DOHH2 (cell line): ENCODE measurements at regions not wholly inside any gene's neighbourhood (a gene's known extent, or its start where the extent isn't known, plus 50 kb on each side); places are given as distances from the start of the nearest gene placed in this dataset.

Source experiments
- H3F3A ChIP-seq: fragments of 200-600 bp; sonication (generic), shearing (Covaris generic); 2 replicates; pipeline ENCODE4 v1.6.0; 2016; ENCODE audit warnings: antibody characterized with exemption, mild to moderate bottlenecking; ENCODE audit not compliant: control insufficient read depth, insufficient read depth
- H3K27ac ChIP-seq: fragments of 200-600 bp; sonication (generic); 2 replicates; pipeline ENCODE4 v1.5.1; 2014; ENCODE audit warnings: low read depth, mild to moderate bottlenecking, low read length, moderate library complexity
- H3K27me3 ChIP-seq: fragments of 200-600 bp; sonication (generic); 2 replicates; pipeline ENCODE4 v1.6.1; 2014; ENCODE audit warnings: mild to moderate bottlenecking, low read length, mixed read lengths; ENCODE audit not compliant: control insufficient read depth
- H3K36me3 ChIP-seq: fragments of 200-600 bp; sonication (generic); 2 replicates; pipeline ENCODE4 v1.6.1; 2014; ENCODE audit warnings: mild to moderate bottlenecking, low read length, moderate library complexity, mixed read lengths; ENCODE audit not compliant: control insufficient read depth
- H3K4me1 ChIP-seq: fragments of 200-600 bp; sonication (generic); 2 replicates; pipeline ENCODE4 v1.6.1; 2014; ENCODE audit warnings: mild to moderate bottlenecking, low read length, mixed read lengths; ENCODE audit not compliant: control insufficient read depth
- H3K4me2 ChIP-seq: fragments of 200-600 bp; sonication (generic); 2 replicates; pipeline ENCODE4 v1.6.0; 2014; ENCODE audit warnings: mild to moderate bottlenecking, low read length, moderate library complexity
- H3K4me3 ChIP-seq: fragments of 200-600 bp; sonication (generic); 2 replicates; pipeline ENCODE4 v1.5.1; 2014; ENCODE audit warnings: mild to moderate bottlenecking, low read length, mixed read lengths
- H3K79me2 ChIP-seq: fragments of 200-600 bp; sonication (generic); 2 replicates; pipeline ENCODE4 v1.6.1; 2014; ENCODE audit warnings: mild to moderate bottlenecking, low read length, mixed read lengths; ENCODE audit not compliant: control insufficient read depth
- H3K9me2 ChIP-seq: fragments of 200-600 bp; sonication (generic); replicated peaks from 2 replicates; pipeline ENCODE4 v1.6.1; 2014; ENCODE audit warnings: mild to moderate bottlenecking, low read length, mixed read lengths; ENCODE audit not compliant: control insufficient read depth
- H3K9me3 ChIP-seq: fragments of 200-600 bp; sonication (generic); 2 replicates; pipeline ENCODE4 v1.6.1; 2014; ENCODE audit warnings: antibody characterized with exemption, low read length, mixed read lengths; ENCODE audit not compliant: control insufficient read depth, insufficient read depth
- H4K20me1 ChIP-seq: fragments of 200-600 bp; sonication (generic); 2 replicates; pipeline ENCODE4 v1.6.0; 2014; ENCODE audit warnings: low read depth, mild to moderate bottlenecking, antibody characterized with exemption, low read length, moderate library complexity; ENCODE audit not compliant: control insufficient read depth, insufficient read depth
- EZH2phosphoT487 ChIP-seq: fragments of 200-600 bp; sonication (generic); IDR thresholded peaks from 2 replicates; pipeline ENCODE4 v1.6.1; 2017; ENCODE audit warnings: borderline replicate concordance, mild to moderate bottlenecking, antibody characterized with exemption, low read length, moderate library complexity, mixed read lengths
- TF ChIP-seq, protein P1 (sequence below): fragments of 200-600 bp; sonication (generic); IDR thresholded peaks from one replicate; pipeline ENCODE4 v1.5.1; 2014; ENCODE audit warnings: antibody characterized with exemption, mild to moderate bottlenecking, low read depth, low read length; ENCODE audit not compliant: poor library complexity, severe bottlenecking

DNA sequence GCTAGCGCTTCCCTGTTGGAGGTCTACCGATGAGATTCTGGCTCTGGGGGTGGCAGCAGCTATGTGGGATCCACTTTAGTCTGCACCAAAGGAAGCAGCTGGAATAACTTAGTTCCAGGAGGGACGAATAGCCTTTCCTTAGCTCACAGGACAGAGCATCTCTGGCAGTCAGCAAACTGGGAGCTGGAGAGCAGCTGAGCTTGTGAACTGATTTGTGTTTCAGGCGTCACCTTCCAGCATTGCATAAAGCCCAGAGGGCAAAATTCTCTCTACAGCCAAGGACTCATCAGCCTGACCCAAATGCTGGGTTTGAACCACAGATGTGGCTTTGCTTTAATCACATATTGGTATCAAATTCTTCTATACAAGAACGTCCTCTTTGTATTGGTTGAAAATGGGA is 81.9 kb upstream of the PELI2 start:
- no peaks in the 10 kb centered on the region for H3K36me3 ChIP-seq
- H3K4me3 ChIP-seq, result no peak overlapping the region
- TF ChIP-seq, protein P1, sequence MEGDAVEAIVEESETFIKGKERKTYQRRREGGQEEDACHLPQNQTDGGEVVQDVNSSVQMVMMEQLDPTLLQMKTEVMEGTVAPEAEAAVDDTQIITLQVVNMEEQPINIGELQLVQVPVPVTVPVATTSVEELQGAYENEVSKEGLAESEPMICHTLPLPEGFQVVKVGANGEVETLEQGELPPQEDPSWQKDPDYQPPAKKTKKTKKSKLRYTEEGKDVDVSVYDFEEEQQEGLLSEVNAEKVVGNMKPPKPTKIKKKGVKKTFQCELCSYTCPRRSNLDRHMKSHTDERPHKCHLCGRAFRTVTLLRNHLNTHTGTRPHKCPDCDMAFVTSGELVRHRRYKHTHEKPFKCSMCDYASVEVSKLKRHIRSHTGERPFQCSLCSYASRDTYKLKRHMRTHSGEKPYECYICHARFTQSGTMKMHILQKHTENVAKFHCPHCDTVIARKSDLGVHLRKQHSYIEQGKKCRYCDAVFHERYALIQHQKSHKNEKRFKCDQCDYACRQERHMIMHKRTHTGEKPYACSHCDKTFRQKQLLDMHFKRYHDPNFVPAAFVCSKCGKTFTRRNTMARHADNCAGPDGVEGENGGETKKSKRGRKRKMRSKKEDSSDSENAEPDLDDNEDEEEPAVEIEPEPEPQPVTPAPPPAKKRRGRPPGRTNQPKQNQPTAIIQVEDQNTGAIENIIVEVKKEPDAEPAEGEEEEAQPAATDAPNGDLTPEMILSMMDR, result no peak
- no peak for TF ChIP-seq EZH2phosphoT487
- no peak overlapping the region for H3K4me2 ChIP-seq
- H4K20me1 ChIP-seq, result no peaks in the 10 kb centered on the region
- no peak overlapping the region for H3K27ac ChIP-seq
- no peaks in the 10 kb centered on the region for H3F3A ChIP-seq
- H3K79me2 ChIP-seq, result no peaks in the 10 kb centered on the region
- H3K27me3 ChIP-seq, result no peaks in the 10 kb centered on the region
- no peaks in the 10 kb centered on the region for H3K9me2 ChIP-seq
- H3K9me3 ChIP-seq, result no peaks in the 10 kb centered on the region
- H3K4me1 ChIP-seq, result no peaks in the 10 kb centered on the region

- Histone ChIP-seq H3K9me2 (no peaks in the 10 kb centered on the region), H3K27ac (no peak overlapping the region), H4K20me1 (no peaks in the 10 kb centered on the region), H3F3A (no peaks in the 10 kb centered on the region), H3K4me3 (no peak overlapping the region), H3K4me1 (no peaks in the 10 kb centered on the region), H3K9me3 (no peaks in the 10 kb centered on the region), H3K27me3 (no peaks in the 10 kb centered on the region), H3K4me2 (no peak overlapping the region), H3K79me2 (no peaks in the 10 kb centered on the region), H3K36me3 (no peaks in the 10 kb centered on the region)
- no peak for TF ChIP-seq EZH2phosphoT487
- TF ChIP-seq, protein P1, result no peak
These were observed 78.1 kb upstream of the PELI2 start for GRCh38 chr14:56040121-56040520.

- H3K9me3 ChIP-seq, result no peaks in the 10 kb centered on the region
- no peaks in the 10 kb centered on the region for H3K36me3 ChIP-seq
- H3K79me2 ChIP-seq, result no peaks in the 10 kb centered on the region
- H3K27ac ChIP-seq, result no peak overlapping the region
- TF ChIP-seq, protein P1, result no peak
- no peak for TF ChIP-seq EZH2phosphoT487
- H3F3A ChIP-seq, result no peaks in the 10 kb centered on the region
- H3K27me3 ChIP-seq, result no peaks in the 10 kb centered on the region
- H3K4me3 ChIP-seq, result no peak overlapping the region
- H3K4me2 ChIP-seq, result no peak overlapping the region
- H4K20me1 ChIP-seq, result no peaks in the 10 kb centered on the region
- no peaks in the 10 kb centered on the region for H3K9me2 ChIP-seq
- H3K4me1 ChIP-seq, result no peaks in the 10 kb centered on the region
These were observed 74.0 kb upstream of the PELI2 start for GRCh38 chr14:56044196-56044595.

GRCh38 chr14:56046546-56046945 is 71.7 kb upstream of the PELI2 start:
- H3K9me2 ChIP-seq, result no peaks in the 10 kb centered on the region
- H3K4me2 ChIP-seq, result no peak overlapping the region
- no peaks in the 10 kb centered on the region for H4K20me1 ChIP-seq
- no peak for TF ChIP-seq EZH2phosphoT487
- TF ChIP-seq, protein P1, result no peak
- no peak overlapping the region for H3K27ac ChIP-seq
- no peaks in the 10 kb centered on the region for H3K27me3 ChIP-seq
- H3K36me3 ChIP-seq, result no peaks in the 10 kb centered on the region
- no peaks in the 10 kb centered on the region for H3K4me1 ChIP-seq
- no peaks in the 10 kb centered on the region for H3F3A ChIP-seq
- H3K4me3 ChIP-seq, result no peak overlapping the region
- H3K79me2 ChIP-seq, result no peaks in the 10 kb centered on the region
- H3K9me3 ChIP-seq, result no peaks in the 10 kb centered on the region
